Ishikawa (cell line): ENCODE measurements at regions not wholly inside any gene's neighbourhood (a gene's known extent, or its start where the extent isn't known, plus 50 kb on each side); places are given as distances from the start of the nearest gene placed in this dataset.

Source experiments
- CEBPB ChIP-seq: IDR thresholded peaks from 2 replicates; pipeline ENCODE4 v1.6.1; 2012
- EGR1 ChIP-seq: IDR thresholded peaks from 2 replicates; pipeline ENCODE4 v1.6.1; 2012
- FOXM1 ChIP-seq: IDR thresholded peaks from 2 replicates; pipeline ENCODE4 v1.6.1; 2012; ENCODE audit warnings: low read depth, borderline replicate concordance
- MAX ChIP-seq: IDR thresholded peaks from 2 replicates; pipeline ENCODE4 v1.6.1; 2012
- TCF12 ChIP-seq: IDR thresholded peaks from 2 replicates; pipeline ENCODE4 v1.6.1; 2012; ENCODE audit warnings: low read depth
- YY1 ChIP-seq: IDR thresholded peaks from 2 replicates; pipeline ENCODE4 v1.6.1; 2012; ENCODE audit warnings: low read depth
- ZBTB7A ChIP-seq: IDR thresholded peaks from 2 replicates; pipeline ENCODE4 v1.6.1; 2012; ENCODE audit warnings: low read depth
- TF ChIP-seq, protein P1 (sequence below): IDR thresholded peaks from 2 replicates; pipeline ENCODE4 v1.6.1; 2012; ENCODE audit warnings: low read depth, mild to moderate bottlenecking

DNA sequence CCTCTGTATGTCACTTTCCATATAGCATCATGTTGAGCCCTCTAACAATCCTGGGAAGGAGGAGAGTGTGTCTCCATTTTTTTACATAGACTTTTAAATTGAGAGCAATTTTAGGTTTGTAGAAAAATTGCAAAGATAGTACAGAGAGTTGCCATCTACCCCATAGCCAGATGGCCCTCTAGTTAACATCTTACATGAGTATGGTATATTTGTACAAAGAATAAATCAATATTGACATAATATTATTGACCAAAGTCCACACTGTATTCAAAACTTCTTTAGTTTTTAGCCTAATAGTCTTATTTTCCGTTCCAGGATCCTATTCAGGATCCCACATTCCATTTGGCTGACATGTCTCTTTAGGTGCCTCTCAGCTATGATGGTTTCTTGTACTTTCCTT is 274.6 kb upstream of the PLPP4 start:
- TF ChIP-seq EGR1 (no peak), ZBTB7A (no peak), FOXM1 (no peak), CEBPB (no peak), YY1 (no peak), TCF12 (no peak), MAX (no peak)
- TF ChIP-seq, protein P1, sequence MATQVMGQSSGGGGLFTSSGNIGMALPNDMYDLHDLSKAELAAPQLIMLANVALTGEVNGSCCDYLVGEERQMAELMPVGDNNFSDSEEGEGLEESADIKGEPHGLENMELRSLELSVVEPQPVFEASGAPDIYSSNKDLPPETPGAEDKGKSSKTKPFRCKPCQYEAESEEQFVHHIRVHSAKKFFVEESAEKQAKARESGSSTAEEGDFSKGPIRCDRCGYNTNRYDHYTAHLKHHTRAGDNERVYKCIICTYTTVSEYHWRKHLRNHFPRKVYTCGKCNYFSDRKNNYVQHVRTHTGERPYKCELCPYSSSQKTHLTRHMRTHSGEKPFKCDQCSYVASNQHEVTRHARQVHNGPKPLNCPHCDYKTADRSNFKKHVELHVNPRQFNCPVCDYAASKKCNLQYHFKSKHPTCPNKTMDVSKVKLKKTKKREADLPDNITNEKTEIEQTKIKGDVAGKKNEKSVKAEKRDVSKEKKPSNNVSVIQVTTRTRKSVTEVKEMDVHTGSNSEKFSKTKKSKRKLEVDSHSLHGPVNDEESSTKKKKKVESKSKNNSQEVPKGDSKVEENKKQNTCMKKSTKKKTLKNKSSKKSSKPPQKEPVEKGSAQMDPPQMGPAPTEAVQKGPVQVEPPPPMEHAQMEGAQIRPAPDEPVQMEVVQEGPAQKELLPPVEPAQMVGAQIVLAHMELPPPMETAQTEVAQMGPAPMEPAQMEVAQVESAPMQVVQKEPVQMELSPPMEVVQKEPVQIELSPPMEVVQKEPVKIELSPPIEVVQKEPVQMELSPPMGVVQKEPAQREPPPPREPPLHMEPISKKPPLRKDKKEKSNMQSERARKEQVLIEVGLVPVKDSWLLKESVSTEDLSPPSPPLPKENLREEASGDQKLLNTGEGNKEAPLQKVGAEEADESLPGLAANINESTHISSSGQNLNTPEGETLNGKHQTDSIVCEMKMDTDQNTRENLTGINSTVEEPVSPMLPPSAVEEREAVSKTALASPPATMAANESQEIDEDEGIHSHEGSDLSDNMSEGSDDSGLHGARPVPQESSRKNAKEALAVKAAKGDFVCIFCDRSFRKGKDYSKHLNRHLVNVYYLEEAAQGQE, result no peak
